ENCODE measurements at regions not wholly inside any gene's neighbourhood (a gene's known extent, or its start where the extent isn't known, plus 50 kb on each side); places are given as distances from the start of the nearest gene placed in this dataset.
"Not testable (repeated sequence)": the region's sequence is repeated elsewhere in the genome, so short reads cannot be mapped to it uniquely, and the experiment has no call there.

DNA sequence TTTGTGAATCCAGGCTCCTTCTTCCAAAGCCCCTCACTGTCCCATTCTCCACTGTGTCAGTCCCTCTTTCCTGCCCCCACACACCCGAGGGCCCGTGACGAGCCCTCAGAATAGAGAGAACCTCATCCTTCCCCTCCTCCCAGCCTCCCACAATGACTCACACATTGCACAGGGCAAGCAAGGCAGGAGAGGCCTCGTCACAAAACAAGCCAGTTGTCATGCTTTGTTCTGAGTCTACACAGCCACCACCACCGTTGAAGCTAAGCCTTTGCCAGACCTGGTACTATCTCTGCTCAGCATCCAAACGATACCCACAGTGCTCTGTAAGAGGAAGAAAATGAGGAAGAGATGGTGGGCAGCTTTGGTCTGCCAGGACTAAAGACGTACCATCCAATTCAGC, 142.2 kb upstream of the ZNF366 start:
- no peak for DNase-seq

DNA sequence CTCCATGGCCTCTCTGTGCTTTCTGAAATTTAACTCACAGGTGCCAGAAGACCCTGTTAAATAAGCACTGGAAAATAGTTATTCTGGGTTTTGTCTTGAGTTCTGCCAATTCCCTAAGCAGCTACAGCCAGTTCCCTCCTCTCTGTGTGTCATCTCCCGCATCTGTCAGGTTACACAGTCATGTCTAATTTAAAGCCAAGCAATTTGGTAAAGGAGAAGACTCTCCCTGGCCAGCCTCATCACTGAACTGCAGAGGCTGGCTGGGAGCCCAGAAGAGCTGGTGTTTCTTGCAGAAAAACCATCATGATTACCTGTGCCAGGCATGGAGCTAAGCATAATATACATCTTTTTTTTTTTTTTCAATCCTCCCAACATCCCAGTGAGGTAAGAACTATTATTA, 141.3 kb upstream of the ZNF366 start:
- no peak for DNase-seq

DNA sequence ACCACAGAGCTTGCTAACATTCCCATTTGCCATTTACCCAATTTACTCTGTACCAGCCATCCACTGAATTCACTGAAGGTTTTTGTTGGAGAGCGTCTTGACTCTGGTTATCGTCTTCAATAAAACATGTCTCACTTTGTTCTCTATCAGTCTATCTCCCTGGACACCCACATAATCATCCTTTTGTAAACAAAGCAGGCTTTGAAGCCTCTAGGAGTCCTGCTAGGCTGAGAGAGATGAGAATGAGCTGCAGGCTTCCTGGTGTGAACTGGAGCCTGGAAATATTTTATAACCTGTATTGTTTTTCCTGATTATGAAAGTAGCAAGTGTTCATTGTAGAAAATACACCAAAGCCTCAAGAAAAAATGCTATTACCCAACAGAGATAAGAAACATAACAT, 140.6 kb upstream of the ZNF366 start:
- DNase-seq = no peak

DNA sequence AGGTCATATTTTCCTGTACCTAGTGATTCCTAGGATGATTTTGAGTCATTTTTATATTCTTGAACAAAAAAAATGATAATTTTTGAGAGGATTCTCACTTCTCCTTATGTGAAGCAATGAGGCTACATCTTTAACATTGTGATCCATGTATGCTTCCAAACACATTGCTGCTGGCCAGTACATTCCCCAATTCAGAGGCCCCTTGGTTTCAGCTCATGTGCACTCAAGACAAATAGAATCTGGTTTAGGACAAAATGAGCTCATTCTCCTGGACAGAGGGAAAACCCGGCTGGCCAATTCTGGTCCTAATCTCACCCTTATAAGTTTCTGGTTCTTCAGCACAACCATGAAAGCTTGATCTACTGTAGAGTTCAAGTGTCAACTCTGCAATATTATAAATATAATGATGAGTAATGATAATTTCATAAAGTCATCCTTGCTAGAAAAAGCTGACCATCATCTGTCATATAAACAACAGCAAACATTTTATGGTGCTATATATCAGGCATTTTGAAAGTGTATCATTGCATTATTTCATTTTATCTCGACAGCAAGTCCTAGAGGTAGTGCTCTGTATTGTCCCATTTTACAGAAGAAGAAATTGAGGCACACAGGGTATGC, 139.1 kb upstream of the ZNF366 start:
- DNase-seq = no peak

DNA sequence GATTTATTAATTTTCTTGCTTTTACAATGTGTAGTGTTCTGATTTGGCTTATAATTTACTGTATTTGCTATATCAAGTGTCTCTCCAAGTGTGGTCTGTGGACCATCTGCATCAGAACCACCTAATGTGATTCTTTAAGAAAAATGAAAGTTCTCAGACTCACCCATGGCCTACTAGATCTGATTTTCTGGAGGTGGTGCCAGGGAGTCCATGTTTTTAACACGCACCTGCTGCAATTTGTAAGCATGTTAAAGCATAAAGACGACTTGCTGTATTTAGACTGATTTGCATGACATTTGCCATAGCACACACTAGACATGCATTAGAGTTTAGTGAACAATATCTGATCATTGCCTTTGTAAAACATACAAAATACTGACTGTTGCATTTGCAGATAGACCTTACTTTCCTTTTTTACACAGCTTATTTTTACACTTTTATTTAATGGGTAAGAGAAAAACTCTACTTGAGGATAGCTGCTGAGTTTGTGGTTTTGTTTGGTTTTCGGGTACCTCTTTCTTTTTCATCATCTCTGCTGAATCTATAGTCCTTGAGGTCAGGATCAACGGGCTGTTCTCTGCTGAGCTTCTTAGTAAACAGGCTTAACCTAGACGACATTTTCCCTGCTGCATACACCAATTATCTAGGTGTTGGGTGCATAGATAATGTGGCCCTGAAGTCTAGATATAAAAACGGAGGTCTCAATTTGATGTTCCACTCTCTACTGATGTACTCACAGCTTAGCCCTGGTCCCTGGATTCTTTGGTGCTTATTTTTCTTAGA, 138.0 kb upstream of the ZNF366 start:
- DNase-seq = no peak

DNA sequence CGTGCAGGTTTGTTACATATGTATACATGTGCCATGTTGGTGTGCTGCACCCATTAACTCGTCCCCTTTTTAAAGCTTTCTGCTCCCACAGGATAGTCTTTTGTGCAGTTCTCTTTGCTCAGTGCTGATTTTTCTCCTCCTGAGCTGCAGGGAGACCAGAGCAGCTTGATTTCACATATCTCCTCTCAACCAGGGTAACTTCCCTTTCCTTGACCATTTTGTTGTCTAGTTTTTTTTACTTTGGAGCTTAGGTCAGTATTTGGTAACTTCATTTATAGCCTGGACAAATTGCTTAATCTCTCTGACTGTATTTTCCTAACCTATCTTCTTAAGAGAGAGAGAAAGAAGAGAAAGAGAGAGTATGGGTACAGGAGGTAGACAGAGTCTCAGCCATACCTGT, 137.1 kb upstream of the ZNF366 start:
- no peak for DNase-seq

DNA sequence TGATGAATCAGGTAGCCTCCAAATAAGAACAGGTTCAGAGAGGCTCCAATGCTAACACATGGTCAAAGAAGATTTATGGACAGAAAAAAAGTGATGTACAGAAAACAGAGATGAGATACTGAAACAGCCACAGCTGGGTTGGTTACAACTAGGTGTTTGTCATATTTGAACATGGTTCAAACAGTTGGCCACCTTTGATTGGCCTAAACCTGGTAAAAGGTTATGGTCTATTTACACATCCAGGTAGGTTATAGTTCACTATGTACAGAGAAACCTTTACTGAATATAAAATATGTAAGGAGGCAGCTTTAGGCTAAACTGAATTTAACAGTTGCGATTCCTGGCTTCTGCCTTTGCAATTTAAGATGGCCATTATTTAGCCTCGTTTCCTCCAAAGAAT, 134.0 kb upstream of the ZNF366 start:
- no peak for DNase-seq

DNA sequence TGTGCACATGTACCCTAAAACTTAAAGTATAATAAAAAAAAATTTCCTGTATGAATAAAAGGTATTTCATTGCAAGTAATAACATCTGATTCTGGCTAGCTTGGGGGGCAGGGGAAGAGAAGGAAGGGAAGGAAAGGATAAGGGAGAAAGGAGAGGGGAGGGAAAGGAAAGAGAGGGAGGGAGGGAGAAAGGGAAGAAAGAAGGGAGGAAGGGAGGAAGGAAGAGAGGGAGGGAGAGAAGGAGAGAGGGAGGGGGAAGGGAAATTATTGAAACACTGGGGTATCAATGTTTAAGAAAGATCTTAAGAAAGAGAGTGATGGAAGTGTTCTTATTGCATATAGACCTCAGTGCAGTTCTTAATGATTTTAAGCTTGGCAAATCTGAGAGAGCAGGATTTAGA, 129.8 kb upstream of the ZNF366 start:
- no peak for DNase-seq

DNA sequence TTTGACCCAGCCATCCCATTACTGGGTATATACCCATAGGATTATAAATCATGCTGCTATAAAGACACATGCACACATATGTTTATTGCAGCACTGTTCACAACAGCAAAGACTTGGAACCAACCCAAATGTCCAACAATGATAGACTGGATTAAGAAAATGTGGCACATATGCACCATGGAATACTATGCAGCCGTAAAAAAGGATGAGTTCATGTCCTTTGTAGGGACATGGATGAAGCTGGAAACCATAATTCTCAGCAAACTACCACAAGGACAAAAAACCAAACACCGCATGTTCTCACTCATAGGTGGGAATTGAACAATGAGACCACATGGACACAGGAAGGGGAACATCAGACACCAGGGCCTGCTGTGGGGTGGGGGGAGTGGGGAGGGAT, 129.4 kb upstream of the ZNF366 start:
- not testable (repeated sequence) for DNase-seq

DNA sequence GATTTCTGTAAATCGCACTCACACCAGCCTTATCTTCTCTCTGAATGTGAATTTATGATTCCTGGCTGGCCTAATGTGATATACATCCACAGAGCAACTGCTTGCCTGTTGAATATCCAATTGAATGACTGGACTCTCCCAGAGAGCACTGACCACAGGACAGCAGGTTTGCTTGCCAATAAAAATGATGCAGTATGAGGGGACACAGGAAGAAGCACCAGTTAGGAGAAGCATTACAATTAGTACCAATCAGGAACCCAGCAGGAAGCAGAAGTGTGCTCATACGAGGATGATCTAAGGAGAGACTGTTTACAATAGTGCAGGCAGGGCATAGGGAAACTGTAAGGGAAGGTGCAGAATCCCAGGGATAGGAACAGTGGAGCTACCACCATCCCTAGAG, 127.2 kb upstream of the ZNF366 start:
- no peak for DNase-seq

DNA sequence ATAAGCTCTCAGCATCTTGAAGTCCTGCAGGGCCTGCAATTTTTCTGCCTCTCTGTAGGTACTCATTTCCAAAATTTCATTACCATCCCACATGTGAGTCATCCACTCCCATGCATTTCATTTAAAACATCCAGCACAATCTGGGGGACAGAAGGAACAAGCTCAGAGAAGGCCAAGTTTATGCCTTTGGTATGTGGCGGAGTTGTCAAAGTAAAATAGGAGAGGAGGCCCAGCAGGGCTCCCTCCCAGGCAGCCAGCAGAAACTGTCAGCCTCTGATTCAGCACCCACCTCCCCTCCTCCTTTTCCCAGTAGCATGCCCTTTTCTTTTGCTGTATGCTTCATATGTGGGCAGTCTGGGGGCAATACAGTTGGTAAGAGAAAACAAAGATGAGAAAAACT, 126.4 kb upstream of the ZNF366 start:
- DNase-seq = no peak

DNA sequence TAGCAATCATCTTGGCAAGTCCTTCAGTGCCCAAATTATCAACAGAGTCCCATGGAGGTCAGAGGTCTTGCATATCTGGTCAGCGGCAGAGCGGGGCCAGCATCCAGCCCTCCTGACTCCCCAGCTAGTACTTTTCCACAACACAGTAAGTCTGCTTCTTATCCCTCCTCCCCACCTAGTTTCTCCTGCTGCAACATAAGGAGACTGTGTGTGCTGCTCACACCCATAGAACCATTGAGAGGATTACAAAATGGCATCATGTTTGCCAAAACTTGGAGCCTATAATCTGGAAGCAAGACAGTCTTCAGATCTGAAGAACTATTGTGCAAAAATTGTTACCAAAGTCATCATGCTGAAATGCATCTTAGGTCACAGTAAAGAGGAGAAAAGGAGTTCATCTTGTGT, 125.8 kb upstream of the ZNF366 start:
- no peak for DNase-seq

DNA sequence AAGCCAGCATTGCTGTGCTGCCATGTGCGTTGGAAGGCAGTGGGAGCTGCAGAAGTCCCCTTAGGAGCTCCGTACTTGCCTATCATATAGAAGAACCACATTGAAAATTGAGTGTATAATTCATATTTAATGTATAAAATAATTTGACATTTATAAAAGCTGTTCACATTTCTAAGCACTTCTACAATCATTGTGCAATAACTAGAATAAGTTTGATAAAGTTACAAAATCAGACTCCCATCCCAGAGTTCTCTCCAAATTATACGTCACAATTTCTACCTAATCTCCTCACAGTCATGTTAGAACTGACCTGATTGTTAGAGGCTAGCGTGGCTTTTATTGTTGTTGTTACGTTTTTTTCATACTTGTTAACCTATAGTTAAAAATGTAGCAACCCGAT, 123.5 kb upstream of the ZNF366 start:
- no peak for DNase-seq

DNA sequence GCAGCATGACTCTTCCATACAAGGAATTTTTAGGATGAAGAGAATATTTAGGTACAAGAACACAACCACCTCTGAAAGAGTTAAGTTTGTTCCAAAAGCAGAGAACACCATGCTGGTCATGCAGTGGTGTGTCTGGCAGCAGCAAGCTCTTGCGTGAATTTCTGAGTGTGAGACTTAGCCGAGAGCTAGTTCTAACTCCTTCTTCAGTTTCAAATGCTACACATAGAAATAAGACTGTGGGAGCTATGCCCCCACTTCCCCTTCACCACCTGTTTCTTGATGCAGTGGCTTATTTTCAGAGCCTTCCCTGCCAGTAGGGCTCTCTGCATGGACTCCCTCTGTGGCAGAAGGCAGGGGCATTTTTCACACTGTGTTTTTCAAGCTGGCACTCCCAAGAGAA, 122.9 kb upstream of the ZNF366 start:
- DNase-seq = no peak

DNA sequence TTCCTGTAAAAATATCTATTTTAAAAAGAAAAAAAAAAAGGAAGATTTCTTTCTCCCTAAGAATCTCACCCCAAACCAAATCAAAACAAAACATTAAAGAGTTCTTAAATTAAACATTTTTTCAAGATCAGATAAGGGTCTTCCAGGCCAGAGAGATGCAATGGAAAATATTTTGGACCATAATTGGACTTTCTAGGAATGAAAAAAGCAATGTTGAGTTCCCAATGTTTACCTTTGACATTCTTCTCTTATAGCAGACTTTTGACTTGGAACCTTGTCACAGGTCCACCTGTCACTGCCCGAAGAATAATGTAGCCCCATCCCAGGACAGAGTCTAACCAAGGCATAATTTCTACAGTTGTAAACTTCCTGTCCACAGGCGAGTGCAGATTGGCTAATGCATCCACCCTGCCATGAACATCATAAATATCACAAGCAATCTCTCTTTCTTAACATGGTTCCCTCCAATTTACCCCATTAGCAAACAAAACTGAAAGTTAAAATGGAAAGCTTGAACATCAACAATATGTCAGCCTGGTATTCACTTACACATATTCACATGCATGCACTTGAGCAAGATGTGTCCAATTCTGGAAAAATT, 121.7 kb upstream of the ZNF366 start:
- DNase-seq = no peak

DNA sequence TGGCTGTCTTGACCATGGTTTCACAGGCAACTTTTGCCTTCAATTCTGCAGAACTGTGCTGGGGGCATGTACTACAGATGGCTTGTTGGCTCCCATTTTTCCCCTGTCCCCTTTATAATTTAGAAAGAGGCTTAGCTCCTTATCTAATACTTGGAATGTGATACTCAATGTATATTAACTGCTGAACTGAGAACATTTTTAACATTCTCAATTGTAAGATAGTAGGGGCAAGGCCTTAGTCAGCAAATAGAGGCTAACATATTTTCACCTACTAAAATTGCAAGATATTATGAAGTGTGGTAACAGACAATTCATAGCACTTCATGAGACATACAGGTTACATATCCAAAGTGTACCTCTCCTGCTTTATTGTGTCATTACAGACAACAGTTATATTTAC, 118.1 kb upstream of the ZNF366 start:
- no peak for DNase-seq

DNA sequence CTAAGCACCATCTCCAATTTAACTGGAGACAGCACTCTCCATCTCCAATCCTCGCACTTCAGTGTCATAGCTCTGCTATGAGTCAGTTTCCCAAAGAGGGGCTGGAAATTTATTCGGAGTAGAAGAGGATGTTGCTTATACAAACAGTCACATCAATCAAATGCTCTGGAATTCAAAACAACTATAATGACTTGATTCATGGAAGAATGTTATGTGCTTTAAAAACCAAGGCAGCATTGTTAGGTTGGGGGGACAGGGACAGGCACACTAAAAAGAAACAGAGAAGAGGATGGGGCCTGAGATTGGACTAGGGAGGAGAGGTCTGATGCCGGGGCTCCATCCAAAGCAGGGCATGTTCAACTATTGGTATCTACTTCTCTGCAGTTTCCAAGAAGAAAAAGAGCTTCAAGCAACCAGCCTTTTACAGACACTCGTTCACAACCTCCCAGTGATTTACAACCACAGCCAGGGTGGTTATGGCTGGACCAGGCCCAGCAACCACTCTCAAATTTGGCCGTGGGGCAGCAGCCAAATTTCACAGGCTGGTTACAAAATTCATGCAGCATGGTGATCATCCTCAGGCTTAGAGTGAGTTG, 117.5 kb upstream of the ZNF366 start:
- no peak for DNase-seq

DNA sequence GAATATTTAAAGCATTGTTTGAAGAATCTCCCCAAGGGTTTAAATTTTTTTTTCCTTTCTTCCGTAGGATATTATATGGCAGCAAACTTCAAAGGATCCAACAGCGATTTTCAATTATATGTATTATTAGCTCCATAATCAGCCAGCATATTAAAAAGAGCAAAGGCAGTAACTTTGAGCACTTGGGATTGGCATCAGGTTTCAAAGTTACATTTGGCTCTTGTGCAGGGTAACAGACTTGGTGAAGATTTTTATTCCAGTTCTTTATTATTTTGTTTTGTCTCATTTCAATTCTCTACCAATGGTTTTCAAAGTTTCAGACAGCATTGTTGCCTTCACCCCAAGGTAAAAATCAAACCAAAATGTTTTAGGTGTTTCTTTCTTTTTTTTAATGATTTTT, 116.7 kb upstream of the ZNF366 start:
- no peak for DNase-seq

DNA sequence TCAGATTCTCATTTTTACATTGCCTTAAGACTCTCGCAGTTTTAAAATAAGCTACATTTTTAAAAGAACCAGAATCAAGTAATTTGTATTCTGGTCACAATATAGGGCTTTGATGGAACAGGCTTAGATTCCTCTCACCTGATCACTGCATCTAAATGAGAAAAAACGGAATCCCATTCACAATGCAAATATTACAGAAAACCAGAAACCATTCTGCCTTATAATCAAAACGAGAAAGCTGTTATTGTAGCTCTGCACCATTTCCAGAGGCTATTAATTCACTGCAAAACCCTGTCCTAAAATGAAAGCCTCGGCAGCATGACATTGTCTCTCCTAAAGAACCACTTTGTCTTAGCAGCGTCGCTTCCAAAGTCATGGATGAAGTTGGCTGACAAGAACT, 116.1 kb upstream of the ZNF366 start:
- DNase-seq = no peak

DNA sequence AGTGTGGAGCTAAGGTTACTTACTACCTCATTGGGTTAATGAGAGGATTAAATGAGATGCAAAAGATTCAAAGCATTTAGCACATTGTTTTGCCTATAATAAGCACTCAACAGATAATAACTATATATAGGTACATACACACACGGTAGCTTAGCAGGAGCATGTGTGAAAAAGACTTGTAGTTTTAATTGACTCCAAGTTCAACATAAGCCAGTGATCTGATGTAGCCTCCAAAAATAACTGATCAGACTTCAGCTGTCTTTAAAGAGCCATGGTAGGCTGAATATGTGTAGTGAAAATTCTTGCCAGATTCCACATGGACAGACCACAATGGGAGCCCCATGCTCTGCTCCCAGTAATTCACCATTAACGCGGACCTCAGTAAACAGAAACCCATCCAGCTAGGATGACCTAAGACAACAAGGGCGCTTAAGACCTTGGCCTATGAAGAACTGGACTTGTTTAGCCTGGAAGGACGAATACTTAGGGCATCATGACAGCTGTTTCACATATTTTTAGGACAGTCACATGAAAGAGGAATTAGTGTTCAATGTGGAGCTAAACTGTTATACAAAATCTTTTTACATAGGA, 115.1 kb upstream of the ZNF366 start:
- no peak for DNase-seq

DNA sequence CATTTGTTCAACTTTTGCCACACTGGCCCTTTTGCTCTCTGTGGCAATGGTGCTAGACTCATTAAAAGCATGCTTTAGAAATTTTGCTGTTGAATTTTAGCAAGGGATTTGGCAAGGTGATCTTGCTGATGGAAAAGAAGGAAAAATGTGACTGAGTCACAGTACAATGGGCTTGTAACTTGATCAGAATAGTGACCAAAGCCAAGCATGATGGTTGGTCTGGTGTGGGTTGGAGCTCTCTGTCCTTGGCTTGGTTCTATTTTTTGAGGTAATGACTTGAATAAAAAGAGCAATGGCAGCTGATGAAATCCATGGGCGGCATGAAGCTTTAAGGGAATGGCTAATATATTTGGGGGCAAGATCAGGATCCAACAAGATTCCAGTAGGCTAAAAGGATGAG, 114.4 kb upstream of the ZNF366 start:
- no peak for DNase-seq

DNA sequence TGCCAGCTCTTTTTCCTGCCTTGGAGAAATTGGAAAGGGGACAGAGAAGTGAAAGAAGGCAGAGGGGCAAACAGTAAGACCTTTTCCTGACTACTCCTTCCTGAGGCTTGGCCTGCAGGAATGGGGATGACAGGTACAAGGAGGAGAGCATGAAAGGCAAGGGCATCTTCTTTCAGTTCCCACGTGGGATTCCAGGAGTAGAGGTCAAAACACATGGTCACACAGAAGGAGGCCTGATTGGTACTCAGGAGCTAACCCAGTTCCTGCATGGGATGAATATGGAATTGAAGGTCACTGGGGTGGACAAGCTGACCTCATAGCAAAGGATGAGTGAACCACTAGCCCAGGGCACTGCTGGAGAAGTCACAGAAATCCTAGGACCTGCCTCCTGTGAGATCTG, 112.5 kb upstream of the ZNF366 start:
- no peak for DNase-seq

DNA sequence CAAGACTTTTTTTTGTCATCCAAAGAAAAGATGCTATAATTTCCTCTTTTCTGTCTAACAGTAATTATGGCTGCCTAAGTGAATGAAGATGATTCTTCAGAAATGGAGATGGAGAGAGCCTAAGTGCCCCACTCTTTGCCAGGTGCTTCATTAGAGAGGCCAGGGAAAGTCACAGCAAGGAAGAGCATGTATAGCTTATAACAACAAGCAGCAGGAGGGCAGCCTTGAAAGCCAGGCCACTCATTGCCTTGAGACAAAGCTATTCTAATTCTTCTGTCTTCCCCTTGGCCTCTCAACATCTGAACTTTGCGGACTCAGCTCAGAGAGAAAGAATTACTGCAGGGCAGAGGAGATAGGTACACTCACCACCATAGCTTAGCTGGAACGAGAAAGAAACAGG, 112.0 kb upstream of the ZNF366 start:
- DNase-seq = no peak

DNA sequence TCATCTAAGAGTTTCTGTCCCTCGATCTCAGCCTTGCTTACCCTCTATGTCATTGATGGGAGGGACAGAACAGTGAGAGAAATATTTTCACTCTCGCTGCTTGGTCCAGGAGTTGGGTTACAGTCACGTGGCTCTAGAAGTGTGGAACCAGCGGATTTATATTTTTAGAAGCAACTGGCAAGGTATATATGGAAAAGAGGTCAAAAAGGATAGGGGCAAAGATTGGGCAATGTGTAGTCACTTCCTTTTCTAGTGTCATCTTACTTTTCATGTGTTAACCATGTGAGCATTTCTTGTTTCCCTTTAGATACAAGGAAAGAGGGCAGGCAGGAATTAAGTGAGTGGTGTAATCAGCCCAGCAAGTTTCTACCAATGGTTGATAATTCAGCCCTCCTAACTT, 111.5 kb upstream of the ZNF366 start:
- DNase-seq = no peak

Measured in effector CD8-positive, alpha-beta T cell (primary cell).